Adrenal gland (tissue), 9 donors: ENCODE measurements at regions not wholly inside any gene's neighbourhood (a gene's known extent, or its start where the extent isn't known, plus 50 kb on each side); places are given as distances from the start of the nearest gene placed in this dataset.

Experiments used
- DNase-seq, 7 donors: peaks; one replicate each; pipeline ENCODE4 v3.0.0-alpha.2; 2019 to 2020
- H3K27ac ChIP-seq, 5 donors: fragments of 200-600 bp; sonication (generic) in 4 of 5; 1 replicate in 3 of 5; 2 replicates in 2 of 5; pipeline versions ENCODE4 v1.5.1 to v1.8.0; 2016 to 2020; ENCODE audit warnings: mild to moderate bottlenecking in 1 of 5
- H3K27me3 ChIP-seq: fragments of 200-600 bp; 2 replicates; pipeline ENCODE4 v1.8.0; 2021
- H3K36me3 ChIP-seq, 2 donors: fragments of 200-600 bp; replicated peaks in 1 of 2; 1 replicate in 1 of 2; 2 replicates in 1 of 2; pipeline versions ENCODE4 v1.5.1 to v1.8.0; 2018 to 2022
- H3K4me1 ChIP-seq, 2 donors: fragments of 200-600 bp; replicated peaks in 1 of 2; 1 replicate in 1 of 2; 2 replicates in 1 of 2; pipeline versions ENCODE4 v1.5.1 to v1.8.0; 2018 to 2021
- H3K4me3 ChIP-seq, 4 donors: fragments of 200-600 bp; sonication (generic) in 3 of 4; one replicate each; pipeline ENCODE4 v1.5.1; 2016 to 2018
- H3K9me3 ChIP-seq, 3 donors: fragments of 200-600 bp; sonication (generic) in 1 of 3; replicated peaks in 1 of 3; 1 replicate in 2 of 3; 2 replicates in 1 of 3; pipeline versions ENCODE4 v1.5.1 to v1.8.0; 2016 to 2021
- POLR2A ChIP-seq, 2 donors: fragments of 450-650 bp; IDR thresholded peaks; one replicate each; pipeline ENCODE4 v1.6.1; 2017; ENCODE audit warnings: antibody characterized with exemption in 2 of 2, mild to moderate bottlenecking in 2 of 2, moderate library complexity in 1 of 2
- WGBS, 4 donors: extraction: QIAGEN DNeasy Blood & Tissue Kit in 2 of 4; methylation state at CpG; one replicate each; pipeline versions ENCODE4 v1.1.5 to v1.1.7; 2013 to 2017; 5-methylcytosine and 5-hydroxymethylcytosine counted together
- intact Hi-C, 2 donors: fragments of 100-400 bp; cut with DNase I; formaldehyde crosslinking; loops; one replicate each; pipeline versions ENCODE4 v1.14.1 to v1.15.0; 2022 to 2023
- TF ChIP-seq, protein P1 (sequence below), 6 experiments: fragments of 450-650 bp in 4 of 6; fragments of 200-600 bp in 2 of 6; sonication (generic) in 1 of 6; IDR thresholded peaks; 1 replicate in 5 of 6; 2 replicates in 1 of 6; pipeline versions ENCODE4 v1.5.1 to v1.8.0; 2016 to 2021; ENCODE audit warnings: antibody characterized with exemption in 6 of 6, mild to moderate bottlenecking in 2 of 6, moderate library complexity in 1 of 6
- donor health status: healthy with polysubstance abuse.
- donor health status: Bipolar disorder and iron deficiency.
- donor health status: DM: yes; HTN: yes; CAD: no.
- donor health status: DM: no; HTN: no; CAD: no.
- donor health status: DM: no; HTN: no; CAD: no.

- Histone ChIP-seq H3K27ac (no peak overlapping the region), H3K4me1 (no peaks in the 10 kb centered on the region), H3K36me3 (no peaks in the 10 kb centered on the region), H3K9me3 (no peaks in the 10 kb centered on the region), H3K27me3 (no peaks in the 10 kb centered on the region), H3K4me3 (no peak overlapping the region)
- TF ChIP-seq, protein P1, sequence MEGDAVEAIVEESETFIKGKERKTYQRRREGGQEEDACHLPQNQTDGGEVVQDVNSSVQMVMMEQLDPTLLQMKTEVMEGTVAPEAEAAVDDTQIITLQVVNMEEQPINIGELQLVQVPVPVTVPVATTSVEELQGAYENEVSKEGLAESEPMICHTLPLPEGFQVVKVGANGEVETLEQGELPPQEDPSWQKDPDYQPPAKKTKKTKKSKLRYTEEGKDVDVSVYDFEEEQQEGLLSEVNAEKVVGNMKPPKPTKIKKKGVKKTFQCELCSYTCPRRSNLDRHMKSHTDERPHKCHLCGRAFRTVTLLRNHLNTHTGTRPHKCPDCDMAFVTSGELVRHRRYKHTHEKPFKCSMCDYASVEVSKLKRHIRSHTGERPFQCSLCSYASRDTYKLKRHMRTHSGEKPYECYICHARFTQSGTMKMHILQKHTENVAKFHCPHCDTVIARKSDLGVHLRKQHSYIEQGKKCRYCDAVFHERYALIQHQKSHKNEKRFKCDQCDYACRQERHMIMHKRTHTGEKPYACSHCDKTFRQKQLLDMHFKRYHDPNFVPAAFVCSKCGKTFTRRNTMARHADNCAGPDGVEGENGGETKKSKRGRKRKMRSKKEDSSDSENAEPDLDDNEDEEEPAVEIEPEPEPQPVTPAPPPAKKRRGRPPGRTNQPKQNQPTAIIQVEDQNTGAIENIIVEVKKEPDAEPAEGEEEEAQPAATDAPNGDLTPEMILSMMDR (IDR thresholded peaks at IDR 0.05) = no peak
- TF ChIP-seq POLR2A (IDR thresholded peaks at IDR 0.05) = no peak
- intact Hi-C loops = no loop called here
- no peak for DNase-seq
Observed at GRCh38 chr12:69084816-69085378, 151.9 kb upstream of the CPM start.

- DNase-seq = no peak
- Histone ChIP-seq H3K27ac (no peak overlapping the region), H3K4me1 (no peaks in the 10 kb centered on the region), H3K9me3 (no peaks in the 10 kb centered on the region), H3K4me3 (no peak overlapping the region), H3K27me3 (no peaks in the 10 kb centered on the region), H3K36me3 (no peaks in the 10 kb centered on the region)
- TF ChIP-seq, protein P1 (IDR thresholded peaks at IDR 0.05) = no peak
- no peak for TF ChIP-seq POLR2A (IDR thresholded peaks at IDR 0.05)
- intact Hi-C loops = no loop called here
- WGBS, 4 donors = 77 to 90% (median 84%) methylated on average over 2 of the region's 2 CpGs
Observed at GRCh38 chr12:69085852-69086251, 152.9 kb upstream of the CPM start.

- no peaks in the 10 kb centered on the region for H3K36me3 ChIP-seq
- TF ChIP-seq, protein P1 (IDR thresholded peaks at IDR 0.05) = no peak
- TF ChIP-seq POLR2A (IDR thresholded peaks at IDR 0.05) = no peak
- no peaks in the 10 kb centered on the region for H3K9me3 ChIP-seq
- intact Hi-C loops = no loop called here
- H3K27ac ChIP-seq = no peak overlapping the region
- H3K4me3 ChIP-seq = no peak overlapping the region
- WGBS, 4 donors = 75 to 85% (median 82%) methylated on average over 8 of the region's 8 CpGs
- no peaks in the 10 kb centered on the region for H3K27me3 ChIP-seq
- no peak for DNase-seq
- H3K4me1 ChIP-seq = no peaks in the 10 kb centered on the region
Observed at GRCh38 chr12:69087986-69088385, 151.4 kb upstream of the CPSF6 start.

- DNase-seq = no peak
- WGBS, 4 donors = 59 to 76% (median 72%) methylated on average over 1 of the region's 1 CpG
Observed at GRCh38 chr12:69090722-69091121, 148.6 kb upstream of the CPSF6 start.

More at GRCh38 chr12:69090722-69091121, 148.6 kb upstream of the CPSF6 start:
- H3K36me3 ChIP-seq = no peaks in the 10 kb centered on the region
- no peaks in the 10 kb centered on the region for H3K4me1 ChIP-seq
- no peak overlapping the region for H3K4me3 ChIP-seq
- no peaks in the 10 kb centered on the region for H3K9me3 ChIP-seq
- H3K27me3 ChIP-seq = no peaks in the 10 kb centered on the region
- intact Hi-C loops = no loop called here
- H3K27ac ChIP-seq = no peak overlapping the region
- TF ChIP-seq, protein P1 (IDR thresholded peaks at IDR 0.05) = no peak
- TF ChIP-seq POLR2A (IDR thresholded peaks at IDR 0.05) = no peak
